IPS-15b (cell line): ENCODE measurements at regions not wholly inside any gene's neighbourhood (a gene's known extent, or its start where the extent isn't known, plus 50 kb on each side); places are given as distances from the start of the nearest gene placed in this dataset.

Experiments used
- H3K27me3 ChIP-seq: one replicate; pipeline ENCODE4 v1.6.1; 2013; ENCODE audit warnings: low read length; ENCODE audit not compliant: control insufficient read depth, insufficient read depth
- H3K36me3 ChIP-seq: one replicate; pipeline ENCODE4 v1.6.1; 2013; ENCODE audit warnings: low read length; ENCODE audit not compliant: control insufficient read depth, insufficient read depth
- H3K4me1 ChIP-seq: one replicate; pipeline ENCODE4 v1.6.1; 2013; ENCODE audit warnings: mild to moderate bottlenecking, low read length; ENCODE audit not compliant: control insufficient read depth, insufficient read depth
- H3K4me3 ChIP-seq: one replicate; pipeline ENCODE4 v1.5.1; 2013; ENCODE audit warnings: low read depth, low read length
- H3K9ac ChIP-seq: one replicate; pipeline ENCODE4 v1.6.1; 2013; ENCODE audit warnings: low read depth, mild to moderate bottlenecking, low read length
- H3K9me3 ChIP-seq: one replicate; pipeline ENCODE4 v1.6.1; 2013; ENCODE audit warnings: mild to moderate bottlenecking, low read length; ENCODE audit not compliant: control insufficient read depth, insufficient read depth

DNA sequence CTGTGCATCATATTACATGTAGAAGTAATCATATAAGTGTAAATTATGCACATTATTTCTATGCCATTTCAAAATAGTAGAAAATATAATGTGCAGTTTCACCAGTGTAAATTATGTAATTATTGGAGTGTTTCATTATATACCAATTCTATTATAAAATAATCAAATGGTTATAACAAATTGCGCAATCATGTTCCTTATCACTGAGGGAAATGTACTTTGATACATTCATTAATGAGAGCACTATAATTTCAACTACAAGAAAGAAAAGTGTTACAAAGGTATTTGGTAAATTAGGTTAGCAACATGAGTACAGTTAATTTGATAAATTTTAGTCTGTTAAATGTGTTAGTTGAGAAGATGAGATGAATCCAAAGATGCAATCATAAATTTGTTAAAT is 421.5 kb upstream of the CDH10 start:
- H3K4me3 ChIP-seq = no peak overlapping the region
- H3K36me3 ChIP-seq = no peaks in the 10 kb centered on the region
- no peaks in the 10 kb centered on the region for H3K27me3 ChIP-seq
- no peaks in the 10 kb centered on the region for H3K4me1 ChIP-seq
- H3K9me3 ChIP-seq = no peaks in the 10 kb centered on the region
- H3K9ac ChIP-seq = no peak overlapping the region

DNA sequence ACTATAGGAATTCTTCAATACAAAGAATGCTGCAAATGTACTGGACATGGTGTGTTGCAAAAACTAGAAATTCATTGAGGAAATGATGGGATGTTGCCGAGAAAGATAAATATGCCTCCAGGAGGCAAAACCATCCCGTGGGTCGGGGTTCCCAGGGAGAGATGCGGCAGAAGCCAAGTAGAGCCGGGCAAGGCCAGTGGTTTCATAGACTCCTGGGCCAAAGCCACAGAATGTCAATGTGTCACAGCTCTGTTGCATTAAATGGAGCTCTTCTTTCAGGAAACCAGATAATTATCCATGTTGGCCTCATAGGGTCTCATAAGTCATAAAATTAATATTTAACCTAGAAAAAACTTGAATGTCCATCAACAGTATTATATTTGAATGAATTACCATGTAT is 419.5 kb upstream of the CDH10 start:
- no peak overlapping the region for H3K9ac ChIP-seq
- H3K4me1 ChIP-seq = no peaks in the 10 kb centered on the region
- H3K36me3 ChIP-seq = no peaks in the 10 kb centered on the region
- H3K9me3 ChIP-seq = no peaks in the 10 kb centered on the region
- no peak overlapping the region for H3K4me3 ChIP-seq
- H3K27me3 ChIP-seq = no peaks in the 10 kb centered on the region

DNA sequence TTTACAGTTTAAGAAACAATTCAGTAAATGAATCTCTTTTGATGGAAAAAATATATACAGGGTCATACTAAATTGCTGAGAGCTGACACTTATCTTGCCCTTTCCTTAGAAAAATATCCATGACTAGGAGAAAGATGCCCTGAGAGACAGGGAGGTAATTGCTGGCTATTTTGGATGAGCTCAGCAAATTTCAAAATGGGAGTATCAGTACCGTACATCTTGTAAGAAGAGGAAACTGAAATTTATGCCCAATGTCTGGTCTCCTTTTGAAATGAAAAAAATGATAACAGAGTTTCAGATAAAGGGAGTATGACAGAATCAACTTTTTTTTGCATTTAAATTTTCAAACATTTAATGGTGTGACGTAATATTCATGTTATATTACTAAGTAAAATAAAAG is 415.8 kb upstream of the CDH10 start:
- H3K4me3 ChIP-seq = no peak overlapping the region
- no peak overlapping the region for H3K9ac ChIP-seq
- no peaks in the 10 kb centered on the region for H3K27me3 ChIP-seq
- H3K4me1 ChIP-seq = no peaks in the 10 kb centered on the region
- H3K36me3 ChIP-seq = no peaks in the 10 kb centered on the region
- H3K9me3 ChIP-seq = no peaks in the 10 kb centered on the region

DNA sequence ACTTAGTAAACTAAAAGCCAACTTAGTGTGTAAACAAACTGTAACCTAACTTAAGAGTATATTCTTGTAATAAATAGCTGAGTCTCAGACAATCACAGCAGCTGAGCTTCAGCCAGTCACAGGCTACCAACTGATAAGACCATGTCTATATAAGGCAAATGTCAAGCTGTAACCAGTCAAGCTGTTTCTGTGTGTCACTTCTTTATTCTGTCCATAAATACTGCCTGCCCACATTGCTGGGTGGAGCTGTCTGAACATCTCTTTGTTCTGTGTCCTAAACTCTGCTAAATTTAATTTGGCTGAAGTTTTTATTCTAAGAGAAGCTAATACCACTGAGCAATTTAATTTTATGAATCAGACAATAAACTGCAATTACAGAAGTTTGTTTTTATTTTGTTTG is 412.1 kb upstream of the CDH10 start:
- no peaks in the 10 kb centered on the region for H3K4me1 ChIP-seq
- H3K36me3 ChIP-seq = no peaks in the 10 kb centered on the region
- no peaks in the 10 kb centered on the region for H3K27me3 ChIP-seq

DNA sequence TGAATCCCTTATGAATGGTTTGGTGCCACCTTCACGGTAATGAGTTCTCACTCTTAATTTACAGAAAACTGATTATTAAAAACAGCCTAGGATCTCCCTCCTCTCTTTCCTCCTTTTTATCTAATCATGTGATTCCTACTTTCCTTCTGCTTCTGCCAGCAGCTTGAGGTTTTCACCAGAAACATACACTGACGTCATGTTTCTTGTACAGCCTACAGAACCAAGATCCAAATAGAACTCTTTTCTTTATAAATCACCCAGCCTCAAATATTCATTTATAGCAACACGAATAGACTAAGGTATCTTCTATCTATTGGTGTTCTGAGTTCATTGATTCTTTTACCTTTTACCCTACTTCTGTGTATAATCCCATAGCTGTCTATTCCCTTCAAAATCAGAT is 388.9 kb upstream of the CDH10 start:
- Histone ChIP-seq H3K9ac (no peak overlapping the region), H3K9me3 (no peaks in the 10 kb centered on the region), H3K4me3 (no peak overlapping the region), H3K27me3 (no peaks in the 10 kb centered on the region), H3K4me1 (no peaks in the 10 kb centered on the region), H3K36me3 (no peaks in the 10 kb centered on the region)

More for the DNA sequence above, 412.1 kb upstream of the CDH10 start:
- Histone ChIP-seq H3K9me3 (no peaks in the 10 kb centered on the region), H3K9ac (no peak overlapping the region), H3K4me3 (no peak overlapping the region)

DNA sequence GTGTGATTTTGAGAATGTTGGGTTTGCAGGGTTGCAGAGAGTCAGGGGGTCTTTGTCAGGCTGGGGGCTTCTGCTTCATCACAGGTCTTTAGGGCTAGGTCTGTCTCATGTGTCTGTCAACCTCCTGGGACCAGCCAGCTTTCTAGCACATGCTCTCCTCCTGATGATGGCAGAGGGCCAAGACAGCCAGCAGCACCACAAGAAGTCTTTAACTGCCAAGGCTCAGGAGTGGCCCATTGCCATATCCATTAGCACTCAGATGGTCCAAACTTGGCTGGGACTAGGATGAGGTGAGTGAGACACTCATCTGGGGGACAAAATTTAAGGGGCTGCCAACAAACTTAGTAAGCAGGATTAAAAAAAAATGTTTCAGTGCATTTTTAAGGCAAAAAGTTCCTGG is 384.2 kb upstream of the CDH10 start:
- Histone ChIP-seq H3K9ac (no peak overlapping the region), H3K36me3 (no peaks in the 10 kb centered on the region), H3K4me3 (no peak overlapping the region), H3K9me3 (no peaks in the 10 kb centered on the region), H3K27me3 (no peaks in the 10 kb centered on the region), H3K4me1 (no peaks in the 10 kb centered on the region)

DNA sequence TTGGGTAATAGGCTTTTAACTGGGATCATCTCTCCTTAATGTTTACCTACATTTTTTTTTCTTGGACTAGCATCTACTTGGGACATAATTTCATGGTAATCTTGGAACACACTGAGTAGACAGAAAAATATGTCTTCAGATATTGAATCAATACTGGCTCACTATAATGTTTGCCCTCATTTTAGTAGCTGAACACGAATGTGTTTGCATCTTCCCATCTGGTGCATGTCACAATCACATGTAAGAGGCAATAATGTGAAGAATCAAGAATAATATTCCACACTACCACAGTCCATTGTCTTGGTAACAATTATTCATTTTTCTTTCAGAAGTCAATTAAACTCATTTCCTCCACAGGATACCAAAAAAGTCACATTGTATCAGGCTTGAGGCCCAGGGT is 382.7 kb upstream of the CDH10 start:
- H3K27me3 ChIP-seq = no peaks in the 10 kb centered on the region
- H3K36me3 ChIP-seq = no peaks in the 10 kb centered on the region
- H3K9me3 ChIP-seq = no peaks in the 10 kb centered on the region
- H3K9ac ChIP-seq = no peak overlapping the region
- H3K4me3 ChIP-seq = no peak overlapping the region
- no peaks in the 10 kb centered on the region for H3K4me1 ChIP-seq

DNA sequence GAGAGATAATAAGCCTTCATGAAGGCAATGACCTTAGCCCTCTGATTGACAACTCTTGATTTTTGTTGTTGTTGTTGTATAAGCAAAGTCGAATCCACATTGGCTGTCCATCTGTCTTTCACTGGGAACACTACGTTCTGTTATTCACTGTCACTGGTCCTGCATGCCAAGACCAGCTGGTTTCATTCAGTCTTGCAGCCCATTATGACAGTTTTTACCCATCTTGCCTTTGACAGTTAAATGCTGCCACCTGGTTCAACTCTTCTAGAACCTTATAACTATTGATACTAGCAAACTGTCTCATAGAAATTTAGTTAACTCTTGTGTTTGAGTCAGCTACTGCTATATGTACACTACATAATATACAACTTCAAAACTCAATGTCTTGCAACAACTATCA is 382.3 kb upstream of the CDH10 start:
- Histone ChIP-seq H3K9ac (no peak overlapping the region), H3K27me3 (no peaks in the 10 kb centered on the region), H3K36me3 (no peaks in the 10 kb centered on the region), H3K9me3 (no peaks in the 10 kb centered on the region), H3K4me1 (peaks cover under 1% of the 10 kb centered on the region), H3K4me3 (no peak overlapping the region)

DNA sequence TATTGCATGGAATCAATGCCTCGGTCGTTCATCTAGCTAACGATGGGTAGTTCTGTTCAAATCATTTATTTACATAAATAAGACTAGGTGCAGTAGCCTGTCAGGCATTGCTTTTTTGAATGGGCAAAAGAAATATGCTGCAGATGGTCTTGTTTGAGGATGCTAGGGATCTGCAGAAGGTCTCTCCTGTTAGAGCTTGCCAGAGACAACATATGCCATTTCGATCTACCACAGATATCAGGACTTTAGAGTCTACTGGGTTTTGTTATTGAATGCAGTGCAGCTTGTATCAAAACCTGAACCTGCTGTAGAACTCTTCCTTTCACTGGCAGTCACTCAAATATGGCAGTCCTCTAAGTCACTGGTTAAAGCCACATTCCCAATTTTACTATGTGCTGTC is 381.1 kb upstream of the CDH10 start:
- no peaks in the 10 kb centered on the region for H3K9me3 ChIP-seq
- no peak overlapping the region for H3K9ac ChIP-seq
- H3K4me3 ChIP-seq = no peak overlapping the region
- no peaks in the 10 kb centered on the region for H3K36me3 ChIP-seq
- peaks cover 3% of the 10 kb centered on the region for H3K4me1 ChIP-seq
- H3K27me3 ChIP-seq = no peaks in the 10 kb centered on the region

DNA sequence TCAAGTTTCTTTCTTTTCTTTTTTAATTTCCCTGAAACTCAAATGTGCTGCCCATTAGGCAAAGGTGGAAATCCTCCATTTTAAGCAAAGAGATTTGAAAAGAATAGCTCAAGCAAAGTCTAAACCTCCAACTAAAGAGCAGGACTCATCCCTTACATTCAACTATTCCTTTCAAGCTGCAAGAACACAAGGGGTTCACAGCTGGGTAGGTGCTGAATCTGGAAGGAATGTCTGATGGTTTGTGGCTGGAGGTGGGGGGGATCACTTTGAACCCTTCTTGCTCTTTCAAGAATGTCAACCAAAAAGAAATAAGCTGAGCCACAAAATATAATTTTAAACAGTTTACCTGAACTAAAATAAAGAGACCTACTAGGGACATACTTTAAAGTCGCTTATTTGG is 375.7 kb upstream of the CDH10 start:
- H3K27me3 ChIP-seq = no peaks in the 10 kb centered on the region
- H3K36me3 ChIP-seq = no peaks in the 10 kb centered on the region
- peaks cover 3% of the 10 kb centered on the region for H3K4me1 ChIP-seq
- no peak overlapping the region for H3K9ac ChIP-seq
- H3K9me3 ChIP-seq = no peaks in the 10 kb centered on the region
- no peak overlapping the region for H3K4me3 ChIP-seq

DNA sequence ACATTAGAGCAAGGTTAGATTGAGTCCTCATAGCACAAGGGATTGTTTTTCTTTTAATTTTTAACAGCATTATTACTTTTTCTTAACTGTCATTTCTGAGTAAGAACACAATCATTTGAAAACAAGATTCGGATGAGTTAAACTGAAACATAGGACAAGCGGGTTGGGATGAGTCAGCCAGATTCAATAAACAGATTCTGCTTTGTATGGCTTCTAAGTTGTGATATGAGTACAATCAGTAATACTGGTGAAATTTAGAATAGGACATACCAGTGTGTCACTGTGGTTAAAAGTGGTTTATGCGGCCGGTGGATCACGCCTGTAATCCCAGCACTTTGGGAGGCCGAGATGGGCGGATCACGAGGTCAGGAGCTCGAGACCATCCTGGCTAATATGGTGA is 364.3 kb upstream of the CDH10 start:
- Histone ChIP-seq H3K27me3 (no peaks in the 10 kb centered on the region), H3K9ac (no peak overlapping the region), H3K9me3 (no peaks in the 10 kb centered on the region), H3K4me1 (no peaks in the 10 kb centered on the region), H3K4me3 (no peak overlapping the region), H3K36me3 (no peaks in the 10 kb centered on the region)

DNA sequence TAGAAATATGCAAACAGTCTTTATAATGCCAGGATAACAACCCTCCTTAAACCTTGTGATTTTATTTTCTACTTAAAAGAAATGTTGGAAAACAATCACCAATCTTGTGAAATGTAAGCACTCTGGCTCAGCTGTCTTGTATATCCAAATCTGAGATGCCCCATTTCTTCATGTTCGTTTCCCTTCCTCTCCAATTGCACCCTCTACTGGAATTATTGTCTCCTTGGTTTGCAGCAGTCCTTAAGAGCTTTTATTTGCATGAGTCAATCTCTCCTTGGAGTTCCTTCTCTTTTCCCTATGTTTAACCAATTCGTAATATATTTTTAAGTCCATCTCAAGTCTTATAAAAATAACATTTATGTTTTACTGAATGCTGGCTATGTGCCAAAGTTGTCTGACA is 362.0 kb upstream of the CDH10 start:
- Histone ChIP-seq H3K27me3 (no peaks in the 10 kb centered on the region), H3K9ac (no peak overlapping the region), H3K9me3 (no peaks in the 10 kb centered on the region), H3K4me3 (no peak overlapping the region), H3K36me3 (no peaks in the 10 kb centered on the region), H3K4me1 (no peaks in the 10 kb centered on the region)

DNA sequence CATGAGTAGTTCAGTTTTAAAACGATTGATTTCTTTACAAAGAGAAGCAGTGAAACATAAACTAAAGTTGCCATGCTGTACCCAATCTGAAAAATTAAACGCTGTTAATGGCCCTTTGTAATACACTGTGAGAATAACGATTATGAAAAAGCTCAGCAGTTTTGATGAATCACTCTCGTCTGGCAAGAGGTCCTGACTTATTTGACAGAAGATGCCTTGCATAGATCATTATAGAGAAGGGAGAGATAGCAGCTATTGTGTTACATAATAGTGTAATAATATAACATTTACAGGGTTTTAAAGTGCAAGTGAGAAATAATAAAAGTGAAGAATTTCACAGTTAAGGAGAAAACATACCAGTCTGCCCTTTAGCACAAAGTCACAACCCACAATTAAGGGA is 361.5 kb upstream of the CDH10 start:
- H3K27me3 ChIP-seq = no peaks in the 10 kb centered on the region
- no peaks in the 10 kb centered on the region for H3K4me1 ChIP-seq
- no peaks in the 10 kb centered on the region for H3K9me3 ChIP-seq
- H3K4me3 ChIP-seq = no peak overlapping the region
- no peaks in the 10 kb centered on the region for H3K36me3 ChIP-seq
- no peak overlapping the region for H3K9ac ChIP-seq
